GM12874 (cell line): ENCODE measurements at regions not wholly inside any gene's neighbourhood (a gene's known extent, or its start where the extent isn't known, plus 50 kb on each side); places are given as distances from the start of the nearest gene placed in this dataset.

Experiments
- TF ChIP-seq, protein P1 (sequence below): IDR thresholded peaks from 2 replicates; pipeline ENCODE4 v1.5.1; 2011; ENCODE audit warnings: low read depth, mild to moderate bottlenecking, control low read depth, low read length, moderate library complexity; ENCODE audit not compliant: insufficient read depth

DNA sequence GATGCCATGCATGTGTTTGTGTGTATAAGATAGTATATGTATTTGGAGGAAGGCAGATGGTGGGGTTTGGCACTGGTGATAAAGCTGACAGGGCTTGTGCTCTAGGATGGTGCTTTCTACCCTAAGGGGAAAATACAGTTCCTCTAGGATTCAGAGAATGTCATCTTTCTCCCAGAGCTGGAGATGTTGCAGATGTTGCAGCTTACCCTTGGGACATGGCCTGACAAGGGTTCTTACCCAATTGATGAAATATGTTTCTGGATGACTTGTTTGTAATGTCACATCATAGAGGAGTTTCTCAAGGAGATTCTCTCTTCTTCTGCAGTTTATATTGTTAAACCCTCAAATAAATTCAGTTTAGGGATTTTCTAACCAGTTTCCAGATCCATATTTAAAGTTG is 52.5 kb upstream of the PITX2 start:
- TF ChIP-seq, protein P1, sequence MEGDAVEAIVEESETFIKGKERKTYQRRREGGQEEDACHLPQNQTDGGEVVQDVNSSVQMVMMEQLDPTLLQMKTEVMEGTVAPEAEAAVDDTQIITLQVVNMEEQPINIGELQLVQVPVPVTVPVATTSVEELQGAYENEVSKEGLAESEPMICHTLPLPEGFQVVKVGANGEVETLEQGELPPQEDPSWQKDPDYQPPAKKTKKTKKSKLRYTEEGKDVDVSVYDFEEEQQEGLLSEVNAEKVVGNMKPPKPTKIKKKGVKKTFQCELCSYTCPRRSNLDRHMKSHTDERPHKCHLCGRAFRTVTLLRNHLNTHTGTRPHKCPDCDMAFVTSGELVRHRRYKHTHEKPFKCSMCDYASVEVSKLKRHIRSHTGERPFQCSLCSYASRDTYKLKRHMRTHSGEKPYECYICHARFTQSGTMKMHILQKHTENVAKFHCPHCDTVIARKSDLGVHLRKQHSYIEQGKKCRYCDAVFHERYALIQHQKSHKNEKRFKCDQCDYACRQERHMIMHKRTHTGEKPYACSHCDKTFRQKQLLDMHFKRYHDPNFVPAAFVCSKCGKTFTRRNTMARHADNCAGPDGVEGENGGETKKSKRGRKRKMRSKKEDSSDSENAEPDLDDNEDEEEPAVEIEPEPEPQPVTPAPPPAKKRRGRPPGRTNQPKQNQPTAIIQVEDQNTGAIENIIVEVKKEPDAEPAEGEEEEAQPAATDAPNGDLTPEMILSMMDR, result no peak

DNA sequence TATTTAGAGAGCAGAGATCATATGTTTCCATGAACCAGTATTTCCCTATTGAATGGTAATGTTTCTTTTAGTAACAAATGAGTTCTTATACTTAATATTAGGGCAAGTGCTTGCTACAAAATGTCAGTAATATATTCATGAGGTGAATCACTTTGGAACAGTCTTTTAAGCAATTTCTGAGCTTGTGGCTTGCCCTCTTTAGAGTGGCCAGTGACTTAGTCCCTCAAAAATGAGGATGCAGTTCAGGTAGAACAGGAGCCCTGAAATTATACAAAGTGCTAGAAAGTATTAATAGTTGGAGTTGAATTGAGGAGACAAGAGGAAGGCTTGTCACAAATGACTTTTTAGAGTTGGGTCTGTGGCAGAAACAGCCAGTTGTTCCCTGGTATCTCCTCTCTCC is 53.4 kb upstream of the PITX2 start:
- TF ChIP-seq, protein P1, result no peak

DNA sequence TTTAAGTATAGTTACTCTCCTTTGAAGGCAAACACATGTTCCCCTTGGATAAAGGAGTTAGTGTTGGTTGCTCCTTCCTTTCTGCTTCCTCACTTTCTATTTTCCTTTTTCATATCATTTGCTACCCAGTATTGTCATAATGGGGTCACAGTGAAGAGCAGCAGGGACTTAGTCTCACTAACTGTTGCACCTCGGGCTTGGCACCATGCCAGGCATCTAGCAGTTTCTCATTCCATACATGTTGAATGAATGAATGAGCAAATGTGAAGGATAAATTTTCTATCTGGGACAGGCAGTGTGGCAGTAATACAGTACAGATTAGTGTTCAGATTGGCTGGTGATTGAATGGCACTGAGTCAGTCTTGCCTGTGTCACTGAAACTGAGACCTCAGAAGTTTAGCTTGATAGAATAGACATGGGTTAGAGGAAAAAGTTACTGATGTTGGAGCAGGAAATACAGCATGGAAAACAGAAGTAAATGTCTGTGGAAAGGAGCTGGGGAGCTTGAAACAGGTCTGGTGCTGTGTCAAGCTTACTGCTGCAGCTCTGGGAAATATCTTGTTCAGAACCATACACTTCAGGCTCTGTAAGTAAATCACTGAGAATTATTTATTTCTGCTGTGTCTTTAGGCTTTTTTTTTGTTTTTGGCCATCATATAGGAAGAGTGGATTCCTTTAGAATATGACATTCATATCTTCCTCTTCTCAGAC is 55.8 kb upstream of the PITX2 start:
- TF ChIP-seq, protein P1, result no peak

DNA sequence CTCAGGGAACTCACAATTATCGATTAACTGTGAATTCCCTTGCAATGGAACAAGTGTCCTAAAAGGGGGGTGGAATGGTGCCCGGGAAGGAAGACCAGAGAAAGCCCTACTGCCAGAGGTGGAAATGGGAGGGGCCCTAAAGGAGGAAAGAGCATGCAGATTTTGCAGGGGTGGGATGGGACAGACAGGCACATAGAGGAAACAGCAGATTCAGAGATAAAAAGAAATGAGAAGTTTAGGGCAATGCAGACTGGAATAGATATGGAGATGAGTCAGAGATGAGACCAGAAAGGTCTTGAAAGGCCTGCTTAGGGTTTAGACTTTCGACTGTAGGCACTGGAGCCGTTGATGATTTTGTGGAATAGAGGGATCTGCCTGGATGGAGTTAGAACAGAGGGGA is 57.4 kb upstream of the PITX2 start:
- TF ChIP-seq, protein P1, result no peak

DNA sequence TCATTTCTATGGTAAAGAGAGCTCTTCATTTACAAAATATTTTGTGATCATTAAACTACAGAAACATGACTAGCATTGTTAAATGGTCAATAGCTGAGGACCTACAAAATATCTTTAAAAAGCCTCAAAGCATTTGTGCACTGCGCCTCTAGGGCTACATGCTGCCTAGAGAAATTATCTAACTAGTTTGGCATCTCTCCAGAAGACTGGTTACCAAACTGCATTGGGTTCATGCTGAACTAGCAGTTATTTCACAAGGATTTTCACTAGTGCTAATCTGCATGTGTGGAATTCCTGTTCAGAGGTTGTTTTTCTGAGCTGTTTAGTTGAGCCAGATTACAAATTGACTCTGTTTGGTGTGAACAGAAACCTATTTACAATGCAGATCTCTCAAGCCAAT is 58.5 kb upstream of the PITX2 start:
- TF ChIP-seq, protein P1, result no peak

DNA sequence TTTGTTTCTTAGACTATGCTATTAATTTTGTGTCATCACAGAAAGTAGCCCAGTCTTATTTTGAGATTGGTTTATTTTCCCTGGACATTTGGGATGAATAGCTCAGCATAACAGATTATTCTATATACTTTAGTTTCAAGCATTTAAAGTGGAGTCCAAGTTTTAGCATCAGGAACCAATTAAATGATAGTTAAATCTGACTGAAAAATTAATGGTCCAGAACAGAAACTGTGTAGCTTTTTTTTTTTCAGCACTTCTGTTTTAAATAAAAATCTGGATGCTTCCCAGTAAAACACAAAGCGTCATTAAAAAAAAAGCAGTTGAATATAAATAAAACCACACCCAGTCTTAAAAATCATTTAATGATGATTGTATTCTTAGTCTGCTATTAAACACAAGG is 59.4 kb upstream of the PITX2 start:
- TF ChIP-seq, protein P1, result no peak

DNA sequence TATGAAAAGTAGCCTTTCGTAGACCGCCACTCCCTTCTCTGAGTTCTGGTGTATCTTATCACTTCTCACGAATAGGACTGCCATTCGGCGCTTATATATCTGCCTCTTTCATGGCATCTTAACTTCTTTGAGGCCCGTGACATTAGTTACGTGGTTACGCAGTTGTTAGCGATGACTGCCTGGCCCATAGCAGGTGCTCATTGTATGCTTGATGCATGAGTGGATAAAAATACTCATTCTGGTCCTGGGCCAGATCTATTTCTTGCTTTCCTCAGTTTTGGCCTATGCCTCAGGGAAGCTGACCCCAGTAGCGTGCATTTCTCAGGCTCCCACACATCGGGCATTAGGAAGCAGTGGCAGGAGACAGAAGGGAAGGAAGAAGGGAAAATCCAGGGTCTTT is 60.7 kb upstream of the PITX2 start:
- TF ChIP-seq, protein P1, result no peak

DNA sequence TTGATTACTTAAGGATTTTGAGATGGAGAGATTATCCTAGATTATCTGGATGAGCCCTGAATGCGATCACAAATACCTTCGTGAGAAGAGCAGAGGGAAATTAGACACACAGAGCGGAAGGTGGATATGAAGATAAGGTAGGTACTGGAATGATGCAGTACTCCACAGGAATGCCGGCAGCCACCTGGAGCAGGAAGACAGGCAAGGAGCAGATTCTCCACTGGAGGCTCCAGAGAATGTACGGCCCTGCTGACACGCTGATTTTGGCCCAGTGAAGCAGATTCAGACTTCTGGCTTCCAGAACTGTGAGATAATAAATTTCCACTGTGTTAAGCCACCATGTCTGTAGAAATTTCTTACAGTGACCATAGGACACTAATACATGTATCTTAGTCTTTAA is 79.4 kb upstream of the PITX2 start:
- TF ChIP-seq, protein P1, result no peak
